ENCODE measurements at regions not wholly inside any gene's neighbourhood (a gene's known extent, or its start where the extent isn't known, plus 50 kb on each side); places are given as distances from the start of the nearest gene placed in this dataset.
A peak's percentile ranks its signal among the peaks of the same experiment; 100 is the strongest.

DNA sequence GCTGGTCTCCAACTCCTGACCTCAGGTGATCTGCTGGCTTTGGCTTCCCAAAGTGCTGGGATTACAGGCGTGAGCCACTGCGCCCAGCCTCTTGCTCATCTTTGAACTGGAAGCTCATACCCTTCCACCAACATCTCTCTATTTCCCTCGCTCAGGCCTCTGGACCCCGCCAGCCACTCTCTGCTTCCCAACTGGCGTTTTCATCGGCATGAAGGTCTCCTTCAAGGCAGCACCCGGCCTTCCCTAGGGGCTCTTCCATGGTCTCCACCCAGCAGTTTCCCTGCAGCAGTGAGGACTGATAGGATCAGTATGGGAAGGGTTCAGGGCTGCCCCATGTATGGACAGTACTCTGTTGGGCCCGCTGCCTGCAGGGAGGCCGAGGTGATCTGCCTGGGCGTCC, 65.8 kb upstream of the HS6ST1 start:
- TF ChIP-seq, protein P1, sequence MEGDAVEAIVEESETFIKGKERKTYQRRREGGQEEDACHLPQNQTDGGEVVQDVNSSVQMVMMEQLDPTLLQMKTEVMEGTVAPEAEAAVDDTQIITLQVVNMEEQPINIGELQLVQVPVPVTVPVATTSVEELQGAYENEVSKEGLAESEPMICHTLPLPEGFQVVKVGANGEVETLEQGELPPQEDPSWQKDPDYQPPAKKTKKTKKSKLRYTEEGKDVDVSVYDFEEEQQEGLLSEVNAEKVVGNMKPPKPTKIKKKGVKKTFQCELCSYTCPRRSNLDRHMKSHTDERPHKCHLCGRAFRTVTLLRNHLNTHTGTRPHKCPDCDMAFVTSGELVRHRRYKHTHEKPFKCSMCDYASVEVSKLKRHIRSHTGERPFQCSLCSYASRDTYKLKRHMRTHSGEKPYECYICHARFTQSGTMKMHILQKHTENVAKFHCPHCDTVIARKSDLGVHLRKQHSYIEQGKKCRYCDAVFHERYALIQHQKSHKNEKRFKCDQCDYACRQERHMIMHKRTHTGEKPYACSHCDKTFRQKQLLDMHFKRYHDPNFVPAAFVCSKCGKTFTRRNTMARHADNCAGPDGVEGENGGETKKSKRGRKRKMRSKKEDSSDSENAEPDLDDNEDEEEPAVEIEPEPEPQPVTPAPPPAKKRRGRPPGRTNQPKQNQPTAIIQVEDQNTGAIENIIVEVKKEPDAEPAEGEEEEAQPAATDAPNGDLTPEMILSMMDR (IDR thresholded peaks at IDR 0.05; ENCODE audit: insufficient read depth, low read depth, low read length, missing control alignments): no peak
- H3K4me3 ChIP-seq (ENCODE audit: low read length): no peak overlapping the region
- no peak for DNase-seq (ENCODE audit: low read depth)

DNA sequence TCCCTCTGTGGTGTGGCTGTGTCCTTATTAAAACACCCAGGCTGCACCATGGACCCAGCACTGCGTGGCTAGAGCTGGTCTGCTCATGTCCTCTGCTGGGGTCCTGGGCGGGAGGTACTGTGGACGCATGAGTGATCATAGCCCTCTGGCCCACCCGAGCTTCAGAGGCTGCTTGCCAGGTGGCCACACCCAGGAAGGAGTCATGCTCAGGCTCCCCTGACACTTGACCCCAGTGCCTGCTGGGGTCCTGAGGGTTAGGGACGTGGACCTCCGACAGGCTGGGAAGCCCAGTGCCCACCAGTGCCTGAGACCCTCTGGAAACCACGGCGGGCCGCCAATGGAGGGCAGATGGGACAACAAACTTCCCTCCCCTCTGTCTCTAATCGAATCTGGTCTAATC, 66.3 kb upstream of the HS6ST1 start:
- DNase-seq (ENCODE audit: low read depth): no peak

DNA sequence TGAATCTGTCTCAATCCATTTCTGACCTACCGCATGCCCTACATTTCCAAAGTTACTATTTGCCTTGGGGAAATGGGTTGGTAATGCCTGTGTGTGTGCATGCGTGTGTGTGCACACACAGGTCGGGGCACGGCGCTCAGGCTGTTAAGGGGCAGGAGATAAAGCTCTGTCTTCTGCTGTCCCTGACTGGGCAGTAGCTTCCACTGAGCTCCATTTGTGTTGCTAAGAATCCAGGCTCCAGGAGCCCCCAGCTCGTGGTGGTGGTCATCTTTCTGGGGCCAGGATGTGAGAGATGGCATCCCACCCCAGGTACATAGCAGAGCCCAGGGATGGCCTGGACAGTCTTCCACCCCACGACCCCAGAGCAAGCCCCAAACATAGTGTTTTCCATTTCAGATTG, 66.7 kb upstream of the HS6ST1 start:
- H3K4me3 ChIP-seq (ENCODE audit: low read length): no peak overlapping the region
- no peak for DNase-seq (ENCODE audit: low read depth)
- TF ChIP-seq, protein P1 (IDR thresholded peaks at IDR 0.05; ENCODE audit: insufficient read depth, low read depth, low read length, missing control alignments): no peak

More for the DNA sequence above, 66.3 kb upstream of the HS6ST1 start:
- H3K4me3 ChIP-seq (ENCODE audit: low read length): no peak overlapping the region
- TF ChIP-seq, protein P1 (IDR thresholded peaks at IDR 0.05; ENCODE audit: insufficient read depth, low read depth, low read length, missing control alignments): no peak

DNA sequence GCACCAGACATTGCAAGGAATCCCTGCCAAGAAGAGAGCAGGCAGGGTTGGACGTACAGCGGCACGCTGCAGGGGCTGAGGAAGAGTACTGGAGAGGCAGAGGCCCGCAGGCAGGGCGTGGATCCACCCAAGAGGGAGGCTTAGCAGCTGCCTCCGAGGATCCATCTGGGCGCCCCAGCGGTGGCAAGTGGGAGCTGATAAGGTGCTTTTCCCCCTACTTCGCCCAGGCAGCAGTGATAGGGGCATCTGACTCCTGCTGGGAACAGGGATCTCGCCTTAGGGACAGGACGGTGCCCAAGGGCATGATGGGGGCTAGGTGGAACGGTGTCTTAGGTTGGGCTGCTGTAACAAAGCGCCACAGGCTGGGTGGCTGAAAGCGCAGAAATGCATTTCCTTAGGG, 67.4 kb upstream of the HS6ST1 start:
- DNase-seq (ENCODE audit: low read depth): no peak
- no peak overlapping the region for H3K4me3 ChIP-seq (ENCODE audit: low read length)
- TF ChIP-seq, protein P1 (IDR thresholded peaks at IDR 0.05; ENCODE audit: insufficient read depth, low read depth, low read length, missing control alignments): no peak

DNA sequence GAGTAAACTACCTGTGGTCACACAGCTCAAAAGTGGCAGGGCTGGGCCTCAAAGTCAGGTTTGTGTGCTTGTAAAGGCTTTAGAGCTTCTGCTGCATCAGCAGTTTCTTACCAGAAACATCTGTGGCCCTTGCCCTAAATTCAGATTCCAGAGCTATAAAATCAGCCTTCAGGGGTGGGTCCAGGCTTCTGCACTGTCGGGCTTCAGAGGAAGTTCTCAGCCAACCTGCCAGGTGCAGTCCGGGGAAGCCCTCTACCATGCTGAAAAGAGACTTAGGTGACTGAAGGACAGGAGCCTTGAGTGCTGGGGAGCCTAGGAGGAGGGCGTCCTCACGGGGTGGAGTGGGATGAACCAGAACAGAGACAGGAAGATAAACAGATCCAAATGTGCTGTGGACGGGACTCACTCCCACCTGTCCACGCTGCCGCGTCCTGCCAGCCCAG, 69.9 kb upstream of the HS6ST1 start:
- H3K4me3 ChIP-seq (ENCODE audit: low read length): no peak overlapping the region
- TF ChIP-seq, protein P1 (IDR thresholded peaks at IDR 0.05; ENCODE audit: insufficient read depth, low read depth, low read length, missing control alignments): no peak
- DNase-seq (ENCODE audit: low read depth): peak; percentile 64

DNA sequence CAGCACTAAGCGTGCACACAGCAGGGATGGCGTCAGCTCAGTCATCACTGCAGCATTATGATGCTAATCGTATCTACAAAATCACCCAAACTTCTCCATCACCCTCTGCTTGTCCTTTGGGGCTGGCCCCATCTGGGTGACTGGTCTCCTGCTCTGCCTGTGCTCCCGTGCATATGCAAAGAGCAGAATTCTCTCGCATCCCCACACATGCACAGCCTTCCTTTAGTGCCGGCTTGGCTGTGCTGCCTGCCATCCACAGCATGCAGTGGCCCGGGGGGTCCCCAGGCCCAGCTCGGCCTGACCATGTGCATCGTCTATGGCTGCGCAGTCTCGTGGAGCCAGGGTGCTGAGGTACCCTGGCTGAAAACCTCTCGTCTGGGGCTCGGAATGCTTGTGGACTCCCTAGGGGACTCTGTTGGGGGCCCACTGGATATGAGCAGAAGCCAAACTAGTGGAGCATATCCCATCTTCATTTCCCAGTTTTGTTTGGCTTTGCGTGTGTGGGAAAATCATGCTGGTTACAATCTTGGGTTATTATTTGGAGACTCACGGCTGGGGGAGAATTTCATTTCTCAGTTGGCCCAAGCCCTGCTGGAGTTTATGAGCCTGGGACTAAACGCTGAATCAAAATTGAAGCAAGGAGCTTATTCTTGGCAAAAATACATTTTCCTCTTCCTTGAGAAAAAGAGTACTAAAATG, 70.9 kb upstream of the HS6ST1 start:
- no peak overlapping the region for H3K4me3 ChIP-seq (ENCODE audit: low read length)
- DNase-seq (ENCODE audit: low read depth): no peak
- TF ChIP-seq, protein P1 (IDR thresholded peaks at IDR 0.05; ENCODE audit: insufficient read depth, low read depth, low read length, missing control alignments): no peak

Measured in epithelial cell of esophagus (primary cell).